Activated CD8-positive, alpha-beta memory T cell treated with anti-CD3 and anti-CD28 coated beads, Interleukin-2, amount 50 U/mL, for 4 hours (primary cell): ENCODE measurements at regions not wholly inside any gene's neighbourhood (a gene's known extent, or its start where the extent isn't known, plus 50 kb on each side); places are given as distances from the start of the nearest gene placed in this dataset.
"Not testable (repeated sequence)": the region's sequence is repeated elsewhere in the genome, so short reads cannot be mapped to it uniquely, and the experiment has no call there.

Experiments used
- DNase-seq: peaks from one replicate; pipeline ENCODE4 v3.0.0-alpha.2; 2020

GRCh38 chr3:168834558-168834957 is 738.8 kb upstream of the GOLIM4 start:
- no peak for DNase-seq

GRCh38 chr3:168828943-168829342 is 733.2 kb upstream of the GOLIM4 start:
- DNase-seq: no peak

- DNase-seq: no peak
These were observed 732.8 kb upstream of the GOLIM4 start for GRCh38 chr3:168828536-168828935.

- DNase-seq: no peak
These were observed 732.3 kb upstream of the GOLIM4 start for GRCh38 chr3:168828014-168828413.

GRCh38 chr3:168824107-168824506 is 728.4 kb upstream of the GOLIM4 start:
- DNase-seq: no peak

GRCh38 chr3:168823466-168823865 is 727.7 kb upstream of the GOLIM4 start:
- no peak for DNase-seq

GRCh38 chr3:168820810-168821415 is 725.2 kb upstream of the GOLIM4 start:
- DNase-seq: no peak

- no peak for DNase-seq
These were observed 721.5 kb upstream of the GOLIM4 start for GRCh38 chr3:168817177-168817576.

GRCh38 chr3:168815946-168816345 is 720.2 kb upstream of the GOLIM4 start:
- DNase-seq: no peak

GRCh38 chr3:168813225-168813802 is 717.6 kb upstream of the GOLIM4 start:
- no peak for DNase-seq

GRCh38 chr3:168812234-168812633 is 716.5 kb upstream of the GOLIM4 start:
- no peak for DNase-seq

GRCh38 chr3:168808596-168808995 is 712.9 kb upstream of the GOLIM4 start:
- DNase-seq: no peak

GRCh38 chr3:168807448-168807847 is 711.7 kb upstream of the GOLIM4 start:
- DNase-seq: no peak

- DNase-seq: no peak
These were observed 711.1 kb upstream of the GOLIM4 start for GRCh38 chr3:168806871-168807270.

- no peak for DNase-seq
These were observed 707.8 kb upstream of the GOLIM4 start for GRCh38 chr3:168803536-168803935.

GRCh38 chr3:168802766-168803165 is 707.0 kb upstream of the GOLIM4 start:
- DNase-seq: no peak

GRCh38 chr3:168801794-168802193 is 706.1 kb upstream of the GOLIM4 start:
- no peak for DNase-seq

GRCh38 chr3:168796339-168796738 is 700.6 kb upstream of the GOLIM4 start:
- no peak for DNase-seq

- DNase-seq: no peak
These were observed 698.7 kb upstream of the GOLIM4 start for GRCh38 chr3:168794427-168794826.

- no peak for DNase-seq
These were observed 686.5 kb upstream of the GOLIM4 start for GRCh38 chr3:168782193-168782592.

GRCh38 chr3:168779970-168780645 is 684.4 kb upstream of the GOLIM4 start:
- not testable (repeated sequence) for DNase-seq

GRCh38 chr3:168753724-168754123 is 658.0 kb upstream of the GOLIM4 start:
- no peak for DNase-seq

- DNase-seq: no peak
These were observed 656.6 kb upstream of the GOLIM4 start for GRCh38 chr3:168752339-168752738.

GRCh38 chr3:168747697-168748096 is 652.0 kb upstream of the GOLIM4 start:
- DNase-seq: no peak
